Osteocyte (in vitro differentiated cells): ENCODE measurements at regions not wholly inside any gene's neighbourhood (a gene's known extent, or its start where the extent isn't known, plus 50 kb on each side); places are given as distances from the start of the nearest gene placed in this dataset.
"Not testable (repeated sequence)": the region's sequence is repeated elsewhere in the genome, so short reads cannot be mapped to it uniquely, and the experiment has no call there.

Experiments
- DNase-seq: peaks from one replicate; pipeline ENCODE4 v3.0.0; 2021; ENCODE audit warnings: mixed read lengths; ENCODE audit not compliant: unreplicated experiment; ENCODE audit errors: extremely low spot score
- H3K27ac Mint-ChIP-seq: one replicate; pipeline ENCODE4 v1.8.0; 2021; ENCODE audit warnings: mild to moderate bottlenecking, mixed read lengths; ENCODE audit not compliant: unreplicated experiment
- H3K27me3 Mint-ChIP-seq: one replicate; pipeline ENCODE4 v1.8.0; 2021; ENCODE audit warnings: mixed read lengths; ENCODE audit not compliant: unreplicated experiment
- H3K36me3 Mint-ChIP-seq: one replicate; pipeline ENCODE4 v1.8.0; 2021; ENCODE audit warnings: mixed read lengths; ENCODE audit not compliant: unreplicated experiment
- H3K4me1 Mint-ChIP-seq: one replicate; pipeline ENCODE4 v1.8.0; 2021; ENCODE audit warnings: mixed read lengths; ENCODE audit not compliant: unreplicated experiment
- H3K4me3 Mint-ChIP-seq: one replicate; pipeline ENCODE4 v1.8.0; 2021; ENCODE audit warnings: mild to moderate bottlenecking, moderate library complexity, mixed read lengths; ENCODE audit not compliant: unreplicated experiment
- H3K9me3 Mint-ChIP-seq: one replicate; pipeline ENCODE4 v1.8.0; 2021; ENCODE audit warnings: mixed read lengths; ENCODE audit not compliant: unreplicated experiment
- TF ChIP-seq, protein P1 (sequence below): fragments of 200-600 bp; sonication (generic); IDR thresholded peaks from 2 replicates; pipeline ENCODE4 v1.5.0; 2021; ENCODE audit warnings: antibody characterized with exemption, mild to moderate bottlenecking, moderate library complexity

- H3K27me3 Mint-ChIP-seq, H3K36me3 Mint-ChIP-seq, H3K9me3 Mint-ChIP-seq: not testable (repeated sequence)
- peak overlapping the region; percentile 96 for H3K27ac Mint-ChIP-seq
- peaks cover 47% of the 10 kb centered on the region for H3K4me1 Mint-ChIP-seq
- peak; percentile 69 for DNase-seq
- peak overlapping the region; percentile 61 for H3K4me3 Mint-ChIP-seq
Observed at GRCh38 chr16:29200135-29200601, 206.3 kb downstream of the NPIPB11 start.

GRCh38 chr16:29199626-29200025 is 206.9 kb downstream of the NPIPB11 start:
- not testable (repeated sequence) for H3K4me3 Mint-ChIP-seq, H3K9me3 Mint-ChIP-seq, H3K27me3 Mint-ChIP-seq, H3K36me3 Mint-ChIP-seq
- Mint-ChIP-seq H3K27ac (peak overlapping the region; percentile 96), H3K4me1 (peaks cover 51% of the 10 kb centered on the region)
- peak; percentile 67 for DNase-seq

GRCh38 chr16:29198731-29199521 is 207.6 kb downstream of the NPIPB11 start:
- peak; percentile 80 for DNase-seq
- Mint-ChIP-seq H3K27me3 (no peaks in the 10 kb centered on the region), H3K27ac (peak overlapping the region; percentile 96), H3K4me3 (no peak overlapping the region), H3K4me1 (peaks cover 51% of the 10 kb centered on the region), H3K36me3 (no peaks in the 10 kb centered on the region), H3K9me3 (no peaks in the 10 kb centered on the region)
- TF ChIP-seq, protein P1, sequence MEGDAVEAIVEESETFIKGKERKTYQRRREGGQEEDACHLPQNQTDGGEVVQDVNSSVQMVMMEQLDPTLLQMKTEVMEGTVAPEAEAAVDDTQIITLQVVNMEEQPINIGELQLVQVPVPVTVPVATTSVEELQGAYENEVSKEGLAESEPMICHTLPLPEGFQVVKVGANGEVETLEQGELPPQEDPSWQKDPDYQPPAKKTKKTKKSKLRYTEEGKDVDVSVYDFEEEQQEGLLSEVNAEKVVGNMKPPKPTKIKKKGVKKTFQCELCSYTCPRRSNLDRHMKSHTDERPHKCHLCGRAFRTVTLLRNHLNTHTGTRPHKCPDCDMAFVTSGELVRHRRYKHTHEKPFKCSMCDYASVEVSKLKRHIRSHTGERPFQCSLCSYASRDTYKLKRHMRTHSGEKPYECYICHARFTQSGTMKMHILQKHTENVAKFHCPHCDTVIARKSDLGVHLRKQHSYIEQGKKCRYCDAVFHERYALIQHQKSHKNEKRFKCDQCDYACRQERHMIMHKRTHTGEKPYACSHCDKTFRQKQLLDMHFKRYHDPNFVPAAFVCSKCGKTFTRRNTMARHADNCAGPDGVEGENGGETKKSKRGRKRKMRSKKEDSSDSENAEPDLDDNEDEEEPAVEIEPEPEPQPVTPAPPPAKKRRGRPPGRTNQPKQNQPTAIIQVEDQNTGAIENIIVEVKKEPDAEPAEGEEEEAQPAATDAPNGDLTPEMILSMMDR, result no peak

DNA sequence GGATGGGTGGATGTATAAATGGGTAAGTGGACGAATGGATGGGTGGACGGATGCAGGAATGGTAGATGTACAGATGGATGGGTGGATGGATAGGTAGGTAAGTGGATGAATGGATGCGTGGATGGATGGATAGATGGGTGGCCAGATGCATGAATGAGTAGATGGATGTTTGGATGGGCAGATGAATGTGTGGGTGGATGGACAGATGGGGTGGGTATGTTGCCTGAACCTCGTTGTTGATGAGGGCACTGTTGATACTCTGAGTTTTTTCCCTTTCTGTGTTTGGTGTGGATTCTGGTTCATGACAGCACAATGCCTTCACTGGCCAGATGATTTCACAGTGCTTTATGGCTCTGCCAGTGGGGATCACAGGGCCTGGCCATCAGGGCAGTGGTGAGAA is 208.3 kb downstream of the NPIPB11 start:
- TF ChIP-seq, protein P1, result no peak
- peak; percentile 0 for DNase-seq
- H3K27me3 Mint-ChIP-seq, result no peaks in the 10 kb centered on the region
- H3K36me3 Mint-ChIP-seq, result no peaks in the 10 kb centered on the region
- H3K4me3 Mint-ChIP-seq, result no peak overlapping the region
- H3K9me3 Mint-ChIP-seq, result no peaks in the 10 kb centered on the region
- no peak overlapping the region for H3K27ac Mint-ChIP-seq
- H3K4me1 Mint-ChIP-seq, result peaks cover 51% of the 10 kb centered on the region

- H3K4me3 Mint-ChIP-seq, H3K36me3 Mint-ChIP-seq, H3K27ac Mint-ChIP-seq, H3K9me3 Mint-ChIP-seq, H3K27me3 Mint-ChIP-seq: not testable (repeated sequence)
- peaks cover 47% of the 10 kb centered on the region for H3K4me1 Mint-ChIP-seq
- DNase-seq, result peak; percentile 15
Observed at GRCh38 chr16:29197494-29198100, 208.9 kb downstream of the NPIPB11 start.

DNA sequence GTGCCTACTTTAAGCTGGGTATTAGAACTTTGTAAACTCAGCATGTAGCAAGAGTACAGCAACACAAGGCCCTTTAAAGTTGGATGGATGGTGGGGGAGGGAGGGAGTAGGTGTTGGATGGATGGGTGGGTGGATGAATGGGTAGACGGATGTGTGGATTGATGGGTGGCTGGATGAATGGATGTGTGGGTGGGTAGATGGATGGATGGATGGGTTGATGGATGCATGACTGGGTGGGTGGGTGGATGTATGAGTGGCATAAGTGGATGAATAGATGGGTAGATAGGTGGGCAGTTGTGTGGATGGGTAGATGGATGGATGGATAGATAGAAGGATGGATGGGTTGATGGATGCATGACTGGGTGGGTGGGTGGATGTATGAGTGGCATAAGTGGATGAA is 209.8 kb downstream of the NPIPB11 start:
- not testable (repeated sequence) for H3K27me3 Mint-ChIP-seq, H3K27ac Mint-ChIP-seq, H3K9me3 Mint-ChIP-seq, H3K36me3 Mint-ChIP-seq, H3K4me3 Mint-ChIP-seq
- H3K4me1 Mint-ChIP-seq, result peaks cover 42% of the 10 kb centered on the region
- DNase-seq, result peak; percentile 1

DNA sequence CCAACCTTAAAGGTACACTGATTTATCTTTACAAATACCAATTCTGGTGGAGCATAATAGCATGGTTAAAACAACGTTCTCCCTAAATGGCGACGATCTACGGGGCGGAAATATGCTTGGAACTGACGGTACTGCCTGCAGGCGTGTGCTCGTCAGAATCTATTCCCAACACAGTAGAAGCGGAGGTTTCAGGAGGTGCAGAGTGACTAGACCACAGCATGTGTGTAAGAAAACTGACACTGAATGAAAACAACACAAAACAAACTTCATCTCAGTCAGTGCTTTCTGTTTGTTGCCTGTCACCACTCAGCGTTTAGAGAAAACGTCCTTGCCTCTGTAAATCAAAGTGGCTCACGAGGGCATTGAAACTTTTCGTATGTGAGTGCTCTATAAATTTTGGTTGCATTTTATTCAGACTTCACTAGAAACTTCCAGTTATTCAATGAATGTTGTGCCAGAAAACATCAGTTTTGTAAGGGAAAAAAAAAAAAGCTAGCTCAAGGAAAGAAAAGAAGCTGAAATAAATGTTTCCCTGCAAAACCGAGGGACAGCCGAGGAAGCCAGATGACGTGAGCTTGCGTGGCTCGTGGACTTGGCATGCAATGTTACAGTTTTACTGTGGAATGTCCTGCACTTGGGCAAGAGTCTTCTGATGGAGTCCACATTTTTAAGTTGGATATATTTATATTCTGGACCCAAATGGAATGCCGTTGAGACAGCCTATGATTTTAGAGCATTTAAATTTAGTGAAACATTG is 210.4 kb downstream of the LAT start:
- not testable (repeated sequence) for H3K9me3 Mint-ChIP-seq, H3K36me3 Mint-ChIP-seq, H3K27me3 Mint-ChIP-seq
- peak overlapping the region; percentile 61 for H3K4me3 Mint-ChIP-seq
- H3K27ac Mint-ChIP-seq, result peak overlapping the region; percentile 79
- peaks cover 28% of the 10 kb centered on the region for H3K4me1 Mint-ChIP-seq
- peak; percentile 67 for DNase-seq

GRCh38 chr16:29194185-29194844 is 209.5 kb downstream of the LAT start:
- not testable (repeated sequence) for H3K27ac Mint-ChIP-seq, H3K27me3 Mint-ChIP-seq, H3K4me3 Mint-ChIP-seq, H3K36me3 Mint-ChIP-seq, H3K9me3 Mint-ChIP-seq
- H3K4me1 Mint-ChIP-seq, result peaks cover 18% of the 10 kb centered on the region
- peak; percentile 21 for DNase-seq

DNA sequence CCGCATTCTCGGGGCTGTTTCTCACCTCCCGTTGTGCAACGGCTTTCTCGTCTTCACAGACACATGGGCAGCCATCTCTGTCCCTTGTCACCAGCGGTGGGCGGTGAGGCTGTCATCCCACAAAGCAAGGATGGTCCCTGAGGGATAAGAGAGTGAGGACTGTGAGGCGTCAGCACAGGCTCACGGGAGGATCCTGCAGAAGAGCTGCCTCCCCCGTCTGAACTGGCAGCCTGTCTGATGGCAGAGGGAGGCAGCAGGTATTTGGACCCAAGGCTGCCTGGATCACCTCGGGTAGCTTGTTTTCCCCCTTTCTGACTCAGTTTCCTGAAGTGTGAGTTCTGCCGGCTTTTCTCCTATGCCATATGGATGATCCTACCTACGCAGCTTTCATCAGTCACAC is 208.8 kb downstream of the LAT start:
- not testable (repeated sequence) for H3K9me3 Mint-ChIP-seq, H3K4me3 Mint-ChIP-seq, H3K36me3 Mint-ChIP-seq, H3K27me3 Mint-ChIP-seq, H3K27ac Mint-ChIP-seq
- H3K4me1 Mint-ChIP-seq, result peaks cover 12% of the 10 kb centered on the region
- DNase-seq, result peak; percentile 48

- not testable (repeated sequence) for H3K9me3 Mint-ChIP-seq, H3K36me3 Mint-ChIP-seq, H3K27ac Mint-ChIP-seq, H3K27me3 Mint-ChIP-seq, H3K4me3 Mint-ChIP-seq
- H3K4me1 Mint-ChIP-seq, result peaks cover 12% of the 10 kb centered on the region
- DNase-seq, result peak; percentile 54
Observed at GRCh38 chr16:29193248-29193574, 208.4 kb downstream of the LAT start.
